ENCODE measurements at regions not wholly inside any gene's neighbourhood (a gene's known extent, or its start where the extent isn't known, plus 50 kb on each side); places are given as distances from the start of the nearest gene placed in this dataset.

DNA sequence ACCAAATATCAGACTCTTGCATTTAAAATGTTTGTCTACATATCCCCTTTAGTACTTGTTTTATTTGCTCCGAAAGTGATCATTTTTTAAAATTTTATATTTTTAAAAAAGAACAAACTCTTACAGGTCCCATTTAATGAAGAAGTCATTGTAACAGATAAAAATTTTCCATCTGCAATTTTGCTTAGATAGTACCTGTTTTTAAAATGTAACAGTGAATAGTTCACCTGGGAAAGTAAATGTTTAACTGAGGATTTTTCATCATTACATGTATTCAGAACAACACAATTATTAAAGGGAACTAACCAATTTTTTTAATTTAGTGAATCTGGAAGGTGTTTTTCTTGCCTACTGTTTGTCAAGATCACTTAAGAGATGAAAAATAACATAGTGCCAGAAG, 1099.5 kb upstream of the PHF14 start:
- DNase-seq: no peak

DNA sequence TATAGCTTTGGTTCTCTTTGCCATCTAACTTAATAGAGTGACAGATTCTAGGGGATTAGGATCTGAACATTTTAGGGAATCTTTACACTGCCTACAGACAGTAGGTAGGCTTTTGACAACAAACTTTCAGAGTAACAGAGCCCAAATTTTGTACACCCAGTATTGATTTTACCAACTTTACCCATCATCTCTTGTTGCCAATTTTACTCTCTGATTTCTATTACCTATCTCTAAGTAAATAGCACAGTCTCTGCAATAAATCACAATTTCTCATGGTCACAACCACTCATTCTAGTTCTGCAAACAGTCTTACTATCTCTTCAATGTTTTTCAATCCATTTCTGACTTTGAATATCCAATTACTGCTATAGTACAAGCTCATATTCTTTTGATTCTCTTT, 1097.6 kb upstream of the PHF14 start:
- DNase-seq: no peak

DNA sequence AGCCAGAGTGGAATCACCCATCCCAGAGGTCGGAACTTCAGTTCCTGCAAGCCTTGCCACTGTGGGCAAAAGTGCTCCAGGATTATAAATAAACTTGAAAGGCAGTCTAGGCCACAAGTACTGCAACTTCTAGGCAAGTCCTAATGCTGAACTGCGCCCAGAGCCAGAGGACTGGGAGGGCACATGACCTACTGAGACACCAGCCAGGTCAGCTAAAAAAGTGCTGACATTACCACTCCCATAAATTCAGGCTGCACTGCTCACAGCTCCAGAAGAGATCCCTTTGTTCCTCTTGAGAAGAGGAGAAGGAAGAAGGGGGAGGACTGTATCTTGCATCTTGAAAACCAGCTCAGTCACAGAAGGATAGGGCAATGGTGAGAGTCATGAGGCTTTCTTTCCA, 1084.1 kb upstream of the PHF14 start:
- no peak for DNase-seq

DNA sequence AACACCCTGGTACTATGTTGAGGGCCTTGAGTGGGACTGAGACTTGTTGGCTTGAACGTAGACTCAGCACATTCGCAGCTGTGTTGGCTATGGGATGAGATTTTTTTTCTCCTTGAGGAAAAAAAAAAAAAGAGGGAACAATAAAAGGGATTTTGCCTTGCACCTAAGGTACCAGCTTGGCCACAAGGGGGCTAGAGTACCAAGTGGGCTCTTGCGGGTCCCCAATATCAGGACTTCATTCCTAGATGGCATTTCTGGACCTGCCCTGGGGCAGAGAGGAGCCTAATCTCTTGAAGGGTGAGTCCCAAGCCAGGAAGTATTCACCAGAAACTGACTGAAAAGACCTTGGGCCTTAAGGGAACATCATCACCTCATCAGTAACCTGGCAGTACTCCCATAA, 1083.6 kb upstream of the PHF14 start:
- DNase-seq: no peak

DNA sequence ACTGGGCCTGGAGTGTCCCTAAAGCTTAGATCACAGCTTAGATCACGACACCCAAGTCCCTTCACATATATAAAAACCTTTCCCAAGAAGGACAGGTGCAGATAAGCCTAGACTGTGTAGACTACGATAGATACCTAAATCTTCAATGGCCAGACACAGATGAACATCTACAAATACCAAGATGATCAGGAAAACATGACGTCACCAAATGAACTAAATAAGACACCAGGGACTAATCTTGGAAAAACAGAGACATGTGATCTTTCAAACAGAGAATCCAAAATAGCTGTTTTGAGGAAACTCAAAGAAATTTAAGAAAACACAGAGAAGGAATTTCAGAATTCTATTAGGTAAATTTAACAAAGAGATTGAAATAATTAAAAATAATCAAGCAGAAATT, 1082.6 kb upstream of the PHF14 start:
- DNase-seq: no peak

DNA sequence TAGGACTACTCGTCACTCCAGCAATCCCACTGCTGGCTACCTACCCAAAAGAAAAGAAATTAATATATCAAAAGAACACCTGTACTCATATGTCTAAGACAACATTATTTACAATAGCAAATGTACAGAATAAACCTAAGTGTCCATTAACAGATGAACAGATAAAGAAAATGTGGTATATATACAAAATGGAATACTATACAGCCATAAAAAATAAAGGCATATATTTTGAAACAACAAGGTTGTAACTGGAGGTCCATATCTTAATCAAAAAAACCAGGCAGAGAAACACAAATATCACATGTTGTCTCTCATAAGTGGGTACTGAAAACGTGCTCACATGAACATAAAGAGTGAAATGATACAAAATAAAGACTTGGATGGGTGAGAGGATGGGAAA, 1073.3 kb upstream of the PHF14 start:
- DNase-seq: no peak

DNA sequence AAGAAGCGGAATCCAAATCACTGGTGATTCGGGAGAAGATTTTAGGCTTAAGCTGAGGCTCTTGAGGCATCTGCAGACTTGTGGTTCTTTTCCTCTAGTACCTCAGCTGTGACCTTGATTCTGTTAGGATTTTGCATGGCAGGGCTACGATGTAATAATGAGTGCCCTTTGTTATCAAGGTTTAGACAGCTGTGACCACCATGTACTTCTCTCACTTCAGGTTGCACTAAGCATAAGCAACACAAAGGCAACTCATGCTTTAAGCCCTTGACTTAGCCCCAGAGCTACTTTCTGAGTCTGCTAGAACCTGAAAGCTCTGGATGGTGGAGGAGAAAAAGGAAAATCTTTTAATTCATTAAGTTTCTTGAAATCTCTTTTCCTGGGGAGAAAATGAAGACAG, 1052.3 kb upstream of the PHF14 start:
- DNase-seq: no peak

DNA sequence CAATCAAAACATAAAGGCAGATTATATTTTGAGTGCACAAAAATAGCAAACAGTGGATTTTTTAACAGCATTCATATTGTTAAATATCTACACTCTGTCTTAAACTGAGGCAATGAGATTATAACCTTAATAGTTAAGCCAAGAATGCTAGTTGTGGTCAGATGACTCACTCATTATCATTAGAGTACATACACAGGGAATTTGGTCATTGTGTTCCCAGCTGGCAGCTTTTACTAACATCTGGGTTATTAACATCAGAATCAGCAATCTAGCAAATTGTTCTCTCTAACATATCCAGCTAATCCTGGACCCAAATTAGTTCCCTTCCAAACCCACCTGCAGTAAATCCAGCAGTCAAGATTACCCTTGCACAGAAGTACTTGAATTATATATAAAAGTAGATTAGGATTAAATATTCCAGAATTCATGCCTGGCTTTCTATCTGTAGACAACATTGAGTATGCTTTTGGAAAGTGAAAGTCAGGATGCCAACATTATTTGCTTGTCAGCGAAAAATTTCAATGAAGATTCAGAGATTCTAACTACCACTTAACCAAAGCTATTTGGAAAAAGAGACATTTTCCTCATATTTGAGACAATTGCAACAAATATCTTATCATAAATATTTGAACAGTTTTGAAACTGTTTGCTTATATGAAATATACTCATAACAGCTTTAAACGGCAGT, 1035.6 kb upstream of the PHF14 start:
- DNase-seq: no peak

DNA sequence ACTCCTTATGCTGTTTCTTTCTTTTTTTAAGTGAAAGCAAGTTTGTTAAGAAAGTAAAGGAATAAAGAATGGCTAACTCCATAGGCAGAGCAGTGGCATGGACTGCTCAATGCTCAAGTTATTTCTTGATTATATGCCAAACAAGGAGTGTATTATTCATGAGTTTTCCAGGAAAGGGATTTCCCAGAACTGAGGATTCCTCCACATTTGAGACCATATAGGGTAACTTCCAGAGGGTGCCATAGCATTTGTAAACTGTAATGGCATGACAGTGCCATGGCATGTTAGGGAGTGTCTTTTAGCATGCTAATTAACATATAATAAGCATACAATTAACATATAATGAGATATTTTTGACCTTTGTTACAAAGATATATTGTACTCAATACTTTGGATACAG, 1034.5 kb upstream of the PHF14 start:
- DNase-seq: no peak

DNA sequence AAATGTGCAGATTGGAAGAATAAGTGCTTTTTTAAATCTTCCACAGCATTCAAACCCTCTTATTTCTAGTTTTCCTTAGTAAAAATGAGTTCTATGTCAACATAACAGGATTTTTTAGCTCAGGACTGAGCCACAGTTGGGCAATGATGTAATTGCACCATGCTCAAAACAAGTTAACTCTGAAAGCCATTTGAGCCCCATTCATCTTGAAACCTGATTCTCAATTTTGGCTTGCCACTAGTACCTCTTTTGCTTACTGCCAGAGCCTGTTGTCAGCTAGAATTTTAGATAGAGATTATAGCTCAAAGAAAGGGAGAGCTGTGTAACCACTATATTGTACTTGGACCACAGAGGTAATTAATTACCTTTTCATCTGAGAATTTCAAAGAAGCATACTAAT, 1028.5 kb upstream of the PHF14 start:
- no peak for DNase-seq

DNA sequence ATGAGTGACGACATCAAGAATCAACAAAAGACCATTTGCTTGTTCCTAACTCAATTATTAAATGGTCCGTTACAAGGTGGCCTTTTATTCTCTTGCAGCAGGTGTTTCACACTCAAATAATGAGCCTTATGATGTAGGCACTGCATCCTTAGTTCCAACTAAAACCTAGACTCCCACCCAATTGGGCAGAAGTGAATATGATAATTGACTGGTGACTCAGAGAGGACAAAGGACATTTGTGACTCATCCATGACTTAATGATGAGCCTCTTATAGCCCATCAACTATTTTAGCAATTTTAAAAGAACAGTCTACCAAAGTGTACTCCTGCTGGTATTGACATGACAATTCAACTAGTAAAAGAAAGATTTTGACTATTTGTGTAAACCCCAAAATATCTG, 1027.8 kb upstream of the PHF14 start:
- DNase-seq: no peak

DNA sequence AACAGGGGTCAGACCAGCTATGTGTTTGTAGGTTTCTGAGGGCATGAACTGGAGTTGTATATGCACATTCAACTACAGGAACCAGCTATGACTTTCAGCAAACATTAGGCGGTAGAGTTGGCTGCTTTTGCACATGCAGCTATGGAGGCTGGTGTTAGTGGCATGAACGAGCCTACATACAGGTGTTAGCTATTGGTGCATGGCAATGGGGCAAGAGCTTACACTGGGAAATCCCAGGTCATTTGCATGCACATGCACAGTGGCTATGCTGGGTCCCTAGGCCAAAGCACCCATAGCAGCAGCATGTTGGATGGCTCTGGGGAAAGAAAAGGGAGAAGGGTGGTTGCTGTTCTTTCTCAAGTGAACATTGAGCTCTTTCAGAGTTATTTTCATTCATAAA, 1018.5 kb upstream of the PHF14 start:
- no peak for DNase-seq

DNA sequence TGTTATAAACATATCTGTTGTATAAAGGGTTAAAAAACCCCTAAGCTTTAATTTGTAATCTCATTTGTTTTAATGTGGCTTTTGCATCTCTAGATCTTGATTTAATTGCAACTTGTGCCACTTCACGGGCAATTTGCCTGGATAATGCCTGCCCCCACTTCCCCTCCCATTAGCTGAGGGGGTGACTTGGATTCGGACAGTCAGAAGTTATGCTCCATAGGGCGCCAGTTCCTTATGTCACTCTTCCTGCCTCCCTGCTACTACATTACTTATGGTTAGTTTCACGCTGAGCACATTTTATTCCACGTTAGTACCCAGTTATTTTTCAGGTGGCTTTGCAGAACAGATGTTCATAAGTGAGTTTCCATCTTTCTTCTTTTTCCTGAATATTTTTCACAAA, 1015.2 kb upstream of the PHF14 start:
- DNase-seq: no peak

DNA sequence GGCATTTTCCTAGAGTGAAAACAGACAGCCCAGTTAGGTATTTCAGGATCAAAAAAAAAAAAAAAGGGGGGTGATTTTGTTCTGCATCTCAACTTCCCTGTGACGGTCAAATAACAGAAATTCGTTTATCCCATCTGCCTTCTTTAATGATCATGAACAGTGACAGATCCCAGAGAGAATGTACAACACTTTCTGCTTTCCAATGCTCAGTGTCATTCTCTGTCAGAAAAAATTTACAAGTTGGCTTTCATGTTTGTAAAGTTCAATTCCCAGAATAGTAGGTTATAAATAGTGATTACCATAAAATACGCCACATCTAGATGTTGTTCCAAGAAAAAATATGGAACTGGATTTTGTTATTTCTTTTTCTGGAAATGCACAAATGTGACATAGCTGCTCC, 1013.2 kb upstream of the PHF14 start:
- DNase-seq: no peak

DNA sequence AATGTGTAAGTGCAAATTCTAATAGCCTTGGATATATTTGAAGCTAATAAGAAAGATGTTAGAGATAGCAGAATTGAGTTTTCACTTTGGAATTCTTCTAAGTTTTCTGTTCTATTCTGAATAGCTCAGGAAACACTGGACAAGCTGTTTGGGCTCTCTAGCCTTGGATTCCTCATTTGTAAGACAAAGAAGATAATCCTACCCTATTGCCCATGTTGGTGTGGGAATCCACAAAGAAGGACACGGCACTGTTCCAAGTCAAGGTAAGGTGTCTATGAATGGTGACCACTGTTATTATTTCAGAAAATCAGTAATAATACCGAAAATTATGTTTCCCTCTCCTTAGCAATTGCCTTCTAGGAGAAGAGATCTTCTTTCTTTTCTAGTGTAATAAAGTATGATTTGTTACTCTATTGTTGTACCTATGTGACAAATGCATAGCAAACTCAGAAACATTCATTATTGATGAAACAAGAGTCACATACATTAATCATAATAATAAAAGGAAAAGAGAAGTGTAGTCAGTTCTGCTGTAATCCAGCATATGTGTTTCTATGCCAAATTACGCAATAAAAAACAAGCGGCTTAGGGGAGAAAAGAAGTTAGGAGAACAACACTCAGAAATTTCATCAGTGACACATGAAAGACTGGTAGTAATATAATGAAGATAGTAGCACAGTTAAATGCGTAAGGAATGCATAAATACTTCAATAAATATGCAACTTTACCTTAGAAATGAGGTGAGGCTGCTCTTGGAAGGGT, 1012.3 kb upstream of the PHF14 start:
- DNase-seq: no peak

DNA sequence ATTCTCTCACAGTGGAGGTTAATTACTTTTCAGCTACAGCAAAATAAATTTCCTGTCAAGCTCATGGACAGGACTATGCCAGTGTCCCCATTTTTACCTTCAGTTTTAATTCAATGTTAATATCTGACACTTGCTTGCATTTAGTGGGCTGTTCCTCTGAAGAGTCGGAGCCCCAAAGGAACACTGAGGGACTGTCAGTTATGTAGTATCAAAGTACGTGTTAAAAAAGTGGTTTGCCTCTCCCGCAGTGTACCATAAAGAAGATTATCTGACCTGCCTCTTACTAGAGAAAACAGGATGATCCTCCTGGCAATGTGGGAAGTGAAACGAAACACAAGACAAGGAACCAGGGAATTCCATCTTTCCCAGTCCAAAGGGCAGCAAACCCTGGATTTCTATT, 1010.9 kb upstream of the PHF14 start:
- no peak for DNase-seq

DNA sequence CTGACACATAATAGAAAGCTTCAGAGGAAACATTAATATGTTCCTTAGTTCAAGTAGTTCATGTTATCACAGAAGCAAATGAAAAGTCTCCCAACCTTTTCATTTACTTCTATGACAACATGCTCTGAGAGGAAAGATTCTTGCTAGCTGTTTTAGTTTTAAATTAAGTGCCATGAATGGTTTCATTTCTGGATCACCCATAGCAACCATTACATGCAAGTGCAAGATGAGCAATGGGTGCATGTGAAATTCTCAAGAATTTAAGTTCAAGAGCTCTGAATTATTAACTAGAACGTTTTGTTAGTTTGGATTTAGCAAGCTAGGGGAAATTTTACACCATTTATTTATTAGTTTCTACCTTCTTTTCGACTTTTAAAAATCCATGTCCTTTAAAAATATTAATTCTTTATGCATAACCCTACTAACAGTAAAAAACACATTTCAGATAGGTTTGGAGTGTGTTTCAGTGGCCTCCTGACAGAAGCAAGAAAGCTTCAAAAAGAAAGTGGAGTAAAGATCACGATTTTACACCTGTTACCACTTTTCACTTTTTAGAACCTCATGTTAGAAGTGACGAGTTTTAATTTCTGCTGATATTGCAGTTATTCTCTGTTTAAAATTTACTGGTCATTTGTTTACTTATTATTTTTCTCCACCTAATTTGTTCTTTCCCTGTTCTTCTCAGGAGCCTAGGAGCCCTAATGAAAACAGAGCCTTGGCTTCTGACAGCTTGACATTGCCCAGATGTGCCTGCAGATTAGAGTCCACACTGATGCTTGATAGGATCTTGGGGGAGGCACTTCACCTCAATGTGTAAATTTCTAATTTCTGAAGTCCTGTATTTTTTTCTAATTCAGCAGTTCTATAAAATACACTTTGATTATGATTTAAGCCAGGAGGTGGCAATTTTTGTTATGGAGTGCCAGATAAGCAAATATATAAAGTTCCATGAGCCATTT, 995.3 kb upstream of the PHF14 start:
- no peak for DNase-seq

DNA sequence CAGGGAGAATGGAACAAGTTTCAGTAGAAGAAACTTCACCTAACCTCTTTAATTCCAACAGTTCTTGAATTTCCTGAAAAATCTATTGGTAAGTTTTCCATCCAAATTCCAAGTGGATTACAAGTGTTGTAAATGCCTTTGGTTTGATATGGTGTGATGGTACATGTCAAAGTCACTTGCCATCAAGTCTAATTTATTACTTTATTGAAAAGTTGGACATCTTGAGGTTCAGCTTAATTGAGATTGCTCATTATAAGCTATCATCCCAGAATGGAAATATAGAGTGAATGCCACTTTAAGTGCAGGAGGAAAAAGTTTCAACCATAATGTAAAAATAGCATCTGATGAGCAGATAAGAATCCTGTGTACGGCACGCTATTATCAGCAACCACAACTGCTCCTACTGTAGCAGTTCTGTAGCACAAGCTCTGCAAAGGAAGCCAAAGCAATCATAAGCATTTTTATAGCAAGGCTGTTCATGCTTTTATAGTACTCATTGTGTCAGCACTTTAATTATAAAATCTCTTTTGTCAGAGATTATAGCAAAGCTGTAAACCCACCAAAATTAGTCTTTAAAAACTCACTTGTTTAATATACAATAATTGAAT, 991.8 kb upstream of the PHF14 start:
- no peak for DNase-seq

DNA sequence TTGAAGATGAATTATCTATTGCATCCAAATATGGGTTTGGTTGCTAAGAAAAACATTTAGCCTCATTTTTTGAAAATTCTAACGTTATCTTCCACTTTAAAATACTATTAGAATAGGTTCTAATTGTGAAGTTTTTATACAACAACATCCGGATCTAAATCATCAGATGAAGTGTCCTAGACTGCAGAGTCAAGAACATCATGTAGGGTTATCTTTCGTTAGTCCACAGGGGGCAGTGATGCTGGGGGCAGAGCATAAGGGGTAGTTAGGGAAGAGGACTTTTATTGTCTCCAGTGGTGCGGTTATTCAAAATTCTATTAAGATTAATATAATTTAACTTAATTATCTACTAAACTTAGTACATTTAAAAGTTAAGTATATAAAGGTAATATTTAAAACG, 990.6 kb upstream of the PHF14 start:
- no peak for DNase-seq

DNA sequence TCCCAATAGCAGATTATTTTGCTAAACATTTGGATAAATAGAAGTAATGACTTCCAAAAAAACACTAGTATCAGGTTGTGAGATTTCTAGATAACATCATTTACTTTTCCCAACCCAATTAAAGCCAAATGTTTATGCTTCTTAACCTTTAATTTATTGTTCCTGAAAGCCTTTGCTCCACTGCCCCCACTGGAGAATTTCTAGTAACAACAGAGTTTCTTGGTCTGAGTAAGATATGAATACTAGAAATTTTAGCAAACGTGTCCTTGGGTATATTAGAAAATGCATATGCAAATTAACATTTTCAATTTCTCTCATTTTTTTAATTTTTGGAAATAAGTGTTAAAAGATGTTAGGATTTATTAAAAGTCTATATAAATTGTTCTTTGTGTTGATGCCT, 958.0 kb upstream of the PHF14 start:
- no peak for DNase-seq

DNA sequence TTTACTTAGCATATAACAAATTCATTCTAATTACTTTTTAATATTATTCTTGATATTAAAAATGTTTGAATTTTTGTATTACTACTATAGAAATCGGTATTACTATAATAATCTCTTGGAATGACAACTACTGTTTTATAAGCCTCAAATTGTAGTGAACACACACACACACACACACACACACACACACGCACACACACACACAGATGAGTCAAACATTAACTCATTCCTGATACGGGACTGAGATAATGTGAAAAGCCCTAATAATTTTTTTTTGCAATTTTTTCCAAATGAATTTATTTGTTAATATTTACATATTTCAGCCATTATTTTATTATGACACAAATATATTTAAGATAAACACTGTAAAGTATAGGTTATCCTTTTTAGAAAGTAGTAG, 951.2 kb upstream of the PHF14 start:
- no peak for DNase-seq

DNA sequence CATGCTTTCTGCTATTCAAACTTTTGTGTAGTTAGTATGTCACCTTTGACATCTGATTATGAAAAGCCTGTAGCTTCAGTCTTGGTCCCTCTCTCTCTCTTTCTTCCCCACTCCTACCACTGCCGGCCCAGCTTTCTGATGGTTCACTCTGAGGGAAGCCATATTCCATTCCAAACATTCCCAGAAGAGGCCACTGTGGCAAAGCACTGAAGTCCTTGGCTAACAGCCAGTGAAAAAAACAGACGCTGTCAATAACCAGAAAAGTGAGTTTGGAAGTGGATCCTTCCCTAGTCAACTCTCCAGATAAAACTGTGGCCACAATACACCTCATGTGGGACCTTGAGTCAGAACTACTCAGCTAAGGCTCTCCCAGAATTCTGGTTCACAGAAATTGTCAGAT, 950.7 kb upstream of the PHF14 start:
- DNase-seq: no peak

DNA sequence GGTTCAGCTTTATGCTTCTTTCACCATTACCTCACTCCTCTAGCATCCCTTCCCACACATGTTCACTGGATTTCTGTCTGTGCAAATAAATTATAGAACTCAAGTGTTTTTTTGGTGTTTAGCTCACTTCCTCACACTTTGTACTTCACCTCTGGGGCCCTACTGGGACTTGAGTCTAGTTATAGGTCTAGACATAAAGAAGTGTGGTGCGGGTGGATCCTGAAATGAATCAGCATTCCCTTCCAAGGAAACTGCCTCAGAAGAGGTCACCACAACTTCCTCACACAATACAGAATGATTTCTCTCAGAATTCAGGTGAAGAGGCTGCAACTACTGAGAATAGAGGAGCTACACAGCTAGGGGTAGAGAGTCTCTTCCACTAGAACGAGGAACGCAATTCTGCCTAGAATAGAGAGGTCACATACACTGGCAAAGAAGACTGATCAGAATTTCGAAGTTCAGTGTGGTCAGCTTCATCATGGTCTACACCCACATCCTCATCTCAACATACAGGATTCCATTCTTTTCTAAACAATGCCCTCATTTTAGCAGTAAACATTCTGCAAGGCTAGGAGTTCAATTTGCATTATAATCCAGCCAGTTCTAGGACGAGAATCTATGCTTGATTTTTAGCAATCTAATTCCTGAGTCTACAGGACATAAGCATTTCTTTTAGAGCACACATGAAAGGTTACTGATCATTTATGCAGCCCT, 938.7 kb upstream of the PHF14 start:
- DNase-seq: no peak
